HG02981 (cell line): ENCODE measurements at regions not wholly inside any gene's neighbourhood (a gene's known extent, or its start where the extent isn't known, plus 50 kb on each side); places are given as distances from the start of the nearest gene placed in this dataset.

Experiments used
- ATAC-seq: cut with Tn5 transposase; IDR thresholded peaks from one replicate; pipeline ENCODE4 v1.9.1; 2021; ENCODE audit warnings: mild to moderate bottlenecking, moderate library complexity; ENCODE audit not compliant: unreplicated experiment

DNA sequence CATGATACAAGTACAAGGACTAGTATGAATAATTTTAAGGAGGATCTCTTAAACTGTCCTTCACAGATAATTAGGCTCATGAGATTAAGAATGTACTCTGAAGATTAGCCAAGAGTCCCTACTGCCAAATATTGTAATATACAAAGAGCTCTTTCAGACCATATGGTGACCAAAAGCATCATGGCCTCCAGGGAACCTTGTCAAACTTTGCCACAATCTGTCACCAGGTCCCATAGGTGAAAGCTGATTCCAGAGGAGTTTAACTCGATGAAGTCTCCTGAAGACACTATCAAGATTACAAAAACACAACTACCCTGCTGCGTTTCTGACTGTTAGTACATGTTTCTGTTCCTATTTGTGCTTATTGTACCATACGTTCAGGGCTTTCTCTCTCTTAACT, 395.4 kb upstream of the ITGA1 start:
- ATAC-seq = no peak

- no peak for ATAC-seq
These were observed 377.9 kb upstream of the ITGA1 start for GRCh38 chr5:52409835-52410234.

DNA sequence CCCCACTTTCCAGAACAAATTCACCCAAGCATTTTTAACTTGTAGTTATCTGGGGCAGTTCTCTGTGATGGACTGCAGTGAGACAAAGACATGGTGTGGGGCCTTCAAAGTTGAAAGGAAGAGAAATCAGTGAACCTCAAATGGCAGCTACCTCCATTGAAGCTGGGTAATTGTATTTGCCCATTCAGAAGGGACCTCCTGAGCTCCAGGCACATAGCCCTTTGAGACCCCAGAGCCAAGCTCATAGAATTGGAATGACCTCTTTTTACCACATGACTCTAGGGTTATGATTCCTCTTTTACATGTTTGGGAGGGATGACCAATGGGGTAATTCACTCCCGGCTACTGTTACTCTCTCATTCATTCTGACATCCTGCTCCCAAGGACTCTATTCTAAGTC, 368.4 kb upstream of the ITGA1 start:
- no peak for ATAC-seq

DNA sequence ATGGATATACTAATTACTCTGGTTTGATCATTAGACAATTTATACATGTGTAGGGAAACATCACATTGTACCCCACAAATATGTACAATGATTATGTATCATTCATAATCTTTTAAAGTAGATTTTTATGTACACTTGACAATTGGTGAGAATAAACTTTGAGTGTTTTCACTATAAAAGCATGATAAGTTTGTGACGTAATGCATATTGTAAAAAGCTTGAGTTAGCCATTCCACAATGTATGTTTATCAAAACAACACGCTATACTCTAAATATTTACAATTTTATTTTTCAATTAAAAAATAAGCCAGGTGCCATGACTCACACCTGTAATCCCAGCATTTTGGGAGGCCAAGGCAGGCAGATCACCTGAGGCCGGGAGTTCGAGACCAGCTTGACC, 360.1 kb upstream of the ITGA1 start:
- no peak for ATAC-seq

DNA sequence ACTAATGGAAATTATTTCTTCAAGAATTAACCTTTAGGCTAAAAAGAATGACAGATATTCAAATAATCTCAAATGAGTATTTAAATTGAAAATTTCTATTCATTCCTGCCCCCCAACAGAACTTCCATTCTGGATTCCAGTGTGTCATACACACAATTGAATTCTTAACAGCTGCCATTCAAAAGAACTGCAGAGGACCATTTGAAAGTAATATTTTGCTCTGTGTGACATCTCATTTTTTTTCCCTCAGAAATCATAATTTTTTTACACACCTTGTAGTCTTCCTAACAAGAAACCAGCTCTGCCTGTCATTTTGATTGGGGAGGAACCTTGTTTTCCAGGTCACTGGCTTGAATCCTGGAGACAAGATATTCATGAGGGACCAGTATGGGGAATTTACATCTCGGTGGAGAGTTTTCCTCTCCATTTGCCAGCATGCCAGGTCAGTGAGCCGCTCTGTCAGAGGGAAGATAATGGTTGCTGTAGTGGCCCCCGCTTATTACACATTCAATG, 358.7 kb upstream of the ITGA1 start:
- no peak for ATAC-seq

DNA sequence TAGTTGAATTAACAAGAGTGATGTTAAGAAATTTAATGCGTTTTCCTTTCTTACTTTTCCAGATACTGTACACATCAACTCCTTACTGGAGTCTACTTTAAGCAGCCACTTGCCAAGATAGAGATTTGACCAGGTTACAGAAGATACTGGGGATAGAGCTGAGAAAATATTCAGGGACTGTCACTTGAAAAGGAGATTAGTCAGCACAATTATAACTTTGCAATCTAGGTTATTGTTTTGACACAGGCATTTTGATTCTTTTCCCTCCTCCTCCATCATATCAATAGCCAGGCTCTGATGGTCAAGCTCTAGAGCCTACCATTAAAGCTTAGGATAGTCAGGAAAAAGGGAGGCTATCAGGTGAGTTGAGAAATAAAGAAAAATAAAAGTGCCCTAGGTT, 345.9 kb upstream of the ITGA1 start:
- ATAC-seq = no peak

GRCh38 chr5:52443187-52443586, 344.5 kb upstream of the ITGA1 start:
- ATAC-seq = no peak

- no peak for ATAC-seq
These were observed 339.6 kb upstream of the ITGA1 start for GRCh38 chr5:52448111-52448510.

GRCh38 chr5:52449516-52449915, 338.2 kb upstream of the ITGA1 start:
- ATAC-seq = no peak

- ATAC-seq = no peak
These were observed 335.6 kb upstream of the ITGA1 start for GRCh38 chr5:52452098-52452497.

- ATAC-seq = no peak
These were observed 334.5 kb upstream of the ITGA1 start for GRCh38 chr5:52453176-52453575.

GRCh38 chr5:52455920-52456319, 331.8 kb upstream of the ITGA1 start:
- no peak for ATAC-seq

DNA sequence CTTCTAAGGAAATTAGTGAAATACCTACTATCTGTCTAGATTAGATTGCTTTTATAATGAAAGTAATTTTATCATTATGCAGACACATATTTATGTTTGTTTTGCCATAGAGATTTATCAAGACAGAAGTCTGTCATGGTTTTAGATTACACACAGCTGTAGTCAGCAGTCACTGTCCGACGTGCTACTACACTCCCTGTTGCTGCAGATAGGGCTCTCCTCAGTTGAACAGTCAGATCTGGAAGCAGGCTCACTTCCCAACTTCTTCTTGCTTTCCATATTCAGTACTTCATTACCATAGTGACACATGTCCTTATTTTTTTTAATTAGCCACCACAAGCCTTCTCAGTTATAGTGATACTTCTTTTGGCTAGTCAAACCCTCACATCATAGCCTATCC, 329.9 kb upstream of the ITGA1 start:
- ATAC-seq = no peak

- ATAC-seq = no peak
These were observed 321.6 kb upstream of the ITGA1 start for GRCh38 chr5:52466113-52466512.

GRCh38 chr5:52466749-52467520, 320.8 kb upstream of the ITGA1 start:
- no peak for ATAC-seq

GRCh38 chr5:52468976-52469375, 318.7 kb upstream of the ITGA1 start:
- no peak for ATAC-seq

- peak; percentile 68 for ATAC-seq
These were observed 318.3 kb upstream of the ITGA1 start for GRCh38 chr5:52469420-52469819.

- ATAC-seq = no peak
These were observed 317.9 kb upstream of the ITGA1 start for GRCh38 chr5:52469835-52470234.

- no peak for ATAC-seq
These were observed 311.4 kb upstream of the ITGA1 start for GRCh38 chr5:52476346-52476745.

DNA sequence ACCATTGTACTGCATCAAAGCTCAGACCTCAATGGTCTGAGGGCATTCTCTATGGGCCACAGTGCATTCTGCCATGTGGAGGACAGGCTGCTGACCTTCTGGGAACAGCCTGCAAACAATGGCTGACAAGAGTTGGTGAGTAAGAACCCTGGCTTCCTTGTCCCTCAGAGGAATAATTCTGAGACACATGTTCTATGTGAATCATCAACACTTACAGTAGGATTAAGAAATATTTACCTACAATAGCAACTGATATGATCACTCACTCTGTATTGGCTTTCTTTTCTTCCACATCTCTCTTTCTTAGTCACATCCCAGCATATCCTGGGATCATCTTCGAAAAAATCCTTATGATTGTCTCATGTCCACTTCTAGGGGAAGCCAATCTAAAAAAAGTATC, 306.5 kb upstream of the ITGA1 start:
- no peak for ATAC-seq

DNA sequence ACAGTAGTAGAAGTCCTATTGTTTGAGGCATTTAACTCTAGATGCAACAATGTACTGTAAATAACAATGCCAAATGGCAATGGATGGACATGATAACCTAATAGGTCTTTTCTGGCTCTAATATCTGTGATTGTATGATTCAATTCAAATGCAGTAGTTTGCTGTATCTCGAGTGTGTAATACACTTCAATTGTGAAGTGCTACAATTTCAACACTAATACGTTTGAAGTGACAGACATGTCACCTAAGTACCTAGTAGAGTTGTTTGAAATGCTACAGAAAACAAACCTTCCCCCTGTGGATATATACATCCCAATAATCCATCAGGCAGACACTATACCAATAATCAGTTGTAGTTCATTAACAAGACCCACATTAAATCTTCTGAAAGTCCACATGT, 305.9 kb upstream of the ITGA1 start:
- ATAC-seq = no peak

DNA sequence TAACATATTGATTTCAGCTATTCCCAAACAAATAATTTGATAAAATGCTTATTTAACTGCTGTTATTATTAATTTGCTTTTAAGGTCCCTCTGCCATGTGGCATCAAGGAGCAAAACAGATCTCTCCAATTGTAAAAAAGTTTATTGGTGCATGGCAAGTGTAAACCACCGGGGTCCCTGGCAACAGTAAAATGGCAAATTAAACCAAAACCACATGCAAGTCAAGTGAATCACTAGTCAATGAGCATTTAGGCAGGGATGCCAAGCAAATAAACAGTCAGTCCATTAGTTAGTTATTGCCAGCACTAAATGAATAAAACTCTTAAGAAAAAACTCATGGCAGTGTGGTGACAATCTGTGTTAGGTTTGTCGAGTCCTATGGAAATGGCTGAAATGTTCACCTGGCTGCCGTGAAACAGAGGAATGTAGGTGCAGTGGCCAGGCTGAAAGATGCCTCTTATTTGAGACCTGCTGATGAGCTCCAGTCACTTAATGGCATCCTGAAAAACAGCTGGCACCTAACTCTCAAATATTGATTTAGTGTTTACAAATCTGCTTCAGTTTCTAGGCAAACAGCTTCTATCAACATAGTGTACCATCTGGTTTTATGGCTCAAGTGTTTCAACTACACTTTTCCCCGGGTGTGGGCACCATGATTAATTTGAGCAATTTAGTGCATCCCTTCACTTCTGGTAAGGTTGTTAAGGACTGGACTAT, 296.5 kb upstream of the ITGA1 start:
- ATAC-seq = no peak
